K562 (cell line): ENCODE measurements at regions not wholly inside any gene's neighbourhood (a gene's known extent, or its start where the extent isn't known, plus 50 kb on each side); places are given as distances from the start of the nearest gene placed in this dataset.

ENCODE experiments used
- BACH1 ChIP-seq: fragments of 200-800 bp; sonication (Bioruptor generic); IDR thresholded peaks from 2 replicates; pipeline ENCODE4 v1.6.1; 2016; ENCODE audit warnings: missing genetic modification characterization, missing compliant biosample characterization
- CCAR2 ChIP-seq: fragments of 200-400 bp; formaldehyde crosslinking; IDR thresholded peaks from 2 replicates; pipeline ENCODE4 v1.6.1; 2017; ENCODE audit warnings: mild to moderate bottlenecking, low read depth, low read length
- DPF2 ChIP-seq: fragments of 450-650 bp; IDR thresholded peaks from 2 replicates; pipeline ENCODE4 v1.6.1; 2016
- EZH2 ChIP-seq: IDR thresholded peaks from 2 replicates; pipeline ENCODE4 v1.6.1; 2012; ENCODE audit warnings: low read depth, mild to moderate bottlenecking, inconsistent platforms, low read length, borderline replicate concordance
- MAFF ChIP-seq: IDR thresholded peaks from 2 replicates; pipeline ENCODE4 v1.6.1; 2012; ENCODE audit warnings: low read length, improper control_type of control experiment
- MAZ ChIP-seq, 2 experiments: fragments of 450-650 bp in 1 of 2; sonication (generic) in 1 of 2; formaldehyde crosslinking; IDR thresholded peaks in 1 of 2; conservative IDR thresholded peaks in 1 of 2; 2 replicates each; pipeline versions ENCODE4 v1.4.0 to v1.5.0; 2020; ENCODE audit warnings: mild to moderate bottlenecking in 1 of 2, missing genetic modification reagents in 1 of 2
- RAD51 ChIP-seq: fragments of 450-650 bp; IDR thresholded peaks from 2 replicates; pipeline ENCODE4 v1.7.1; 2016; ENCODE audit warnings: low read depth, mild to moderate bottlenecking, borderline replicate concordance
- TF ChIP-seq, protein P1 (sequence below): sonication (generic); formaldehyde crosslinking; IDR thresholded peaks from 2 replicates; pipeline ENCODE4 v1.8.1; 2023; ENCODE audit warnings: mild to moderate bottlenecking, missing genetic modification reagents
- TF ChIP-seq, protein P2 (sequence below): fragments of 450-650 bp; IDR thresholded peaks from 2 replicates; pipeline ENCODE4 v1.6.1; 2018; ENCODE audit not compliant: partially characterized antibody
- TF ChIP-seq, protein P3 (sequence below): fragments of 250-450 bp; sonication (Bioruptor Pico); IDR thresholded peaks from 2 replicates; pipeline ENCODE4 v1.5.0; 2020; ENCODE audit warnings: mild to moderate bottlenecking, borderline replicate concordance
- TF ChIP-seq, protein P4 (sequence below), 3 experiments: IDR thresholded peaks in 2 of 3; conservative IDR thresholded peaks in 1 of 3; 2 replicates each; pipeline ENCODE4 v1.5.1; 2011 to 2012; ENCODE audit warnings: low read length in 3 of 3, mild to moderate bottlenecking in 3 of 3, control low read depth in 2 of 3, improper control_type of control experiment in 1 of 3, inconsistent platforms in 1 of 3, low read depth in 1 of 3, mixed read lengths in 1 of 3, moderate library complexity in 1 of 3; ENCODE audit not compliant: insufficient read depth in 2 of 3
- TF ChIP-seq, protein P5 (sequence below), 2 experiments: fragments of 450-650 bp; formaldehyde crosslinking in 1 of 2; IDR thresholded peaks; 2 replicates each; pipeline versions ENCODE4 v1.4.0 to v1.6.1; 2014 to 2020; ENCODE audit warnings: mild to moderate bottlenecking in 2 of 2, borderline replicate concordance in 1 of 2, low read depth in 1 of 2

DNA sequence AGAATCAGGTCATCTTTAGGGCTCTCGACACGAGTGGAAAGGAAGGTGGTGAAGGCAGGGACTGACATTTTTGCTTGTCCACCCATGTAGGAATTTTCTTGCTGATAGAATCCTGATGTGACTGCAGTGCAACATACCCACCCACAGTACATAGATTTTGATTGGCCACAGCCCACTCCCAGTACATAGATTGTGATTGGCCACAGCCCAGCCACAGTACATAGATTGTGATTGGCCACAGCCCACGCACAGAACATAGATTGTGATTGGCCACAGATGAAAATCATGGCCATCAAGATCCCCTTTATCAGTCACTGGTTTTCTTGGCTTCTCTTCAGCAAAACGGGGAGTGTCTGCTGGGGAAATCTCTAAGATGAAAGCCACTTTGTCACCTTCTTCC, 1041.5 kb downstream of the AACS start:
- TF ChIP-seq, protein P1, sequence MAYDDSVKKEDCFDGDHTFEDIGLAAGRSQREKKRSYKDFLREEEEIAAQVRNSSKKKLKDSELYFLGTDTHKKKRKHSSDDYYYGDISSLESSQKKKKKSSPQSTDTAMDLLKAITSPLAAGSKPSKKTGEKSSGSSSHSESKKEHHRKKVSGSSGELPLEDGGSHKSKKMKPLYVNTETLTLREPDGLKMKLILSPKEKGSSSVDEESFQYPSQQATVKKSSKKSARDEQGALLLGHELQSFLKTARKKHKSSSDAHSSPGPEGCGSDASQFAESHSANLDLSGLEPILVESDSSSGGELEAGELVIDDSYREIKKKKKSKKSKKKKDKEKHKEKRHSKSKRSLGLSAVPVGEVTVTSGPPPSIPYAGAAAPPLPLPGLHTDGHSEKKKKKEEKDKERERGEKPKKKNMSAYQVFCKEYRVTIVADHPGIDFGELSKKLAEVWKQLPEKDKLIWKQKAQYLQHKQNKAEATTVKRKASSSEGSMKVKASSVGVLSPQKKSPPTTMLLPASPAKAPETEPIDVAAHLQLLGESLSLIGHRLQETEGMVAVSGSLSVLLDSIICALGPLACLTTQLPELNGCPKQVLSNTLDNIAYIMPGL = no peak
- TF ChIP-seq, protein P2, sequence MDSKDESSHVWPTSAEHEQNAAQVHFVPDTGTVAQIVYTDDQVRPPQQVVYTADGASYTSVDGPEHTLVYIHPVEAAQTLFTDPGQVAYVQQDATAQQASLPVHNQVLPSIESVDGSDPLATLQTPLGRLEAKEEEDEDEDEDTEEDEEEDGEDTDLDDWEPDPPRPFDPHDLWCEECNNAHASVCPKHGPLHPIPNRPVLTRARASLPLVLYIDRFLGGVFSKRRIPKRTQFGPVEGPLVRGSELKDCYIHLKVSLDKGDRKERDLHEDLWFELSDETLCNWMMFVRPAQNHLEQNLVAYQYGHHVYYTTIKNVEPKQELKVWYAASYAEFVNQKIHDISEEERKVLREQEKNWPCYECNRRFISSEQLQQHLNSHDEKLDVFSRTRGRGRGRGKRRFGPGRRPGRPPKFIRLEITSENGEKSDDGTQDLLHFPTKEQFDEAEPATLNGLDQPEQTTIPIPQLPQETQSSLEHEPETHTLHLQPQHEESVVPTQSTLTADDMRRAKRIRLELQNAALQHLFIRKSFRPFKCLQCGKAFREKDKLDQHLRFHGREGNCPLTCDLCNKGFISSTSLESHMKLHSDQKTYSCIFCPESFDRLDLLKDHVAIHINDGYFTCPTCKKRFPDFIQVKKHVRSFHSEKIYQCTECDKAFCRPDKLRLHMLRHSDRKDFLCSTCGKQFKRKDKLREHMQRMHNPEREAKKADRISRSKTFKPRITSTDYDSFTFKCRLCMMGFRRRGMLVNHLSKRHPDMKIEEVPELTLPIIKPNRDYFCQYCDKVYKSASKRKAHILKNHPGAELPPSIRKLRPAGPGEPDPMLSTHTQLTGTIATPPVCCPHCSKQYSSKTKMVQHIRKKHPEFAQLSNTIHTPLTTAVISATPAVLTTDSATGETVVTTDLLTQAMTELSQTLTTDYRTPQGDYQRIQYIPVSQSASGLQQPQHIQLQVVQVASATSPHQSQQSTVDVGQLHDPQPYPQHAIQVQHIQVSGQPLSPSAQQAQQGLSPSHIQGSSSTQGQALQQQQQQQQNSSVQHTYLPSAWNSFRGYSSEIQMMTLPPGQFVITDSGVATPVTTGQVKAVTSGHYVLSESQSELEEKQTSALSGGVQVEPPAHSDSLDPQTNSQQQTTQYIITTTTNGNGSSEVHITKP = no peak
- TF ChIP-seq DPF2 (no peak), EZH2 (no peak), BACH1 (tag) (no peak), RAD51 (no peak), MAZ (CRISPR knock-in tag; conservative IDR thresholded peaks at IDR 0.05 in 1 of 2, IDR thresholded peaks at IDR 0.05 in 1 of 2) (no peak), MAFF (no peak), CCAR2 (no peak)
- TF ChIP-seq, protein P3, sequence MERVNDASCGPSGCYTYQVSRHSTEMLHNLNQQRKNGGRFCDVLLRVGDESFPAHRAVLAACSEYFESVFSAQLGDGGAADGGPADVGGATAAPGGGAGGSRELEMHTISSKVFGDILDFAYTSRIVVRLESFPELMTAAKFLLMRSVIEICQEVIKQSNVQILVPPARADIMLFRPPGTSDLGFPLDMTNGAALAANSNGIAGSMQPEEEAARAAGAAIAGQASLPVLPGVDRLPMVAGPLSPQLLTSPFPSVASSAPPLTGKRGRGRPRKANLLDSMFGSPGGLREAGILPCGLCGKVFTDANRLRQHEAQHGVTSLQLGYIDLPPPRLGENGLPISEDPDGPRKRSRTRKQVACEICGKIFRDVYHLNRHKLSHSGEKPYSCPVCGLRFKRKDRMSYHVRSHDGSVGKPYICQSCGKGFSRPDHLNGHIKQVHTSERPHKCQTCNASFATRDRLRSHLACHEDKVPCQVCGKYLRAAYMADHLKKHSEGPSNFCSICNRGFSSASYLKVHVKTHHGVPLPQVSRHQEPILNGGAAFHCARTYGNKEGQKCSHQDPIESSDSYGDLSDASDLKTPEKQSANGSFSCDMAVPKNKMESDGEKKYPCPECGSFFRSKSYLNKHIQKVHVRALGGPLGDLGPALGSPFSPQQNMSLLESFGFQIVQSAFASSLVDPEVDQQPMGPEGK (CRISPR knock-in tag) = no peak
- TF ChIP-seq, protein P4, sequence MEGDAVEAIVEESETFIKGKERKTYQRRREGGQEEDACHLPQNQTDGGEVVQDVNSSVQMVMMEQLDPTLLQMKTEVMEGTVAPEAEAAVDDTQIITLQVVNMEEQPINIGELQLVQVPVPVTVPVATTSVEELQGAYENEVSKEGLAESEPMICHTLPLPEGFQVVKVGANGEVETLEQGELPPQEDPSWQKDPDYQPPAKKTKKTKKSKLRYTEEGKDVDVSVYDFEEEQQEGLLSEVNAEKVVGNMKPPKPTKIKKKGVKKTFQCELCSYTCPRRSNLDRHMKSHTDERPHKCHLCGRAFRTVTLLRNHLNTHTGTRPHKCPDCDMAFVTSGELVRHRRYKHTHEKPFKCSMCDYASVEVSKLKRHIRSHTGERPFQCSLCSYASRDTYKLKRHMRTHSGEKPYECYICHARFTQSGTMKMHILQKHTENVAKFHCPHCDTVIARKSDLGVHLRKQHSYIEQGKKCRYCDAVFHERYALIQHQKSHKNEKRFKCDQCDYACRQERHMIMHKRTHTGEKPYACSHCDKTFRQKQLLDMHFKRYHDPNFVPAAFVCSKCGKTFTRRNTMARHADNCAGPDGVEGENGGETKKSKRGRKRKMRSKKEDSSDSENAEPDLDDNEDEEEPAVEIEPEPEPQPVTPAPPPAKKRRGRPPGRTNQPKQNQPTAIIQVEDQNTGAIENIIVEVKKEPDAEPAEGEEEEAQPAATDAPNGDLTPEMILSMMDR (IDR thresholded peaks at IDR 0.05 in 2 of 3, conservative IDR thresholded peaks at IDR 0.05 in 1 of 3; ENCODE audit: insufficient read depth in 2 of 3, low read depth in 1 of 3, low read length in 3 of 3) = no peak
- TF ChIP-seq, protein P5, sequence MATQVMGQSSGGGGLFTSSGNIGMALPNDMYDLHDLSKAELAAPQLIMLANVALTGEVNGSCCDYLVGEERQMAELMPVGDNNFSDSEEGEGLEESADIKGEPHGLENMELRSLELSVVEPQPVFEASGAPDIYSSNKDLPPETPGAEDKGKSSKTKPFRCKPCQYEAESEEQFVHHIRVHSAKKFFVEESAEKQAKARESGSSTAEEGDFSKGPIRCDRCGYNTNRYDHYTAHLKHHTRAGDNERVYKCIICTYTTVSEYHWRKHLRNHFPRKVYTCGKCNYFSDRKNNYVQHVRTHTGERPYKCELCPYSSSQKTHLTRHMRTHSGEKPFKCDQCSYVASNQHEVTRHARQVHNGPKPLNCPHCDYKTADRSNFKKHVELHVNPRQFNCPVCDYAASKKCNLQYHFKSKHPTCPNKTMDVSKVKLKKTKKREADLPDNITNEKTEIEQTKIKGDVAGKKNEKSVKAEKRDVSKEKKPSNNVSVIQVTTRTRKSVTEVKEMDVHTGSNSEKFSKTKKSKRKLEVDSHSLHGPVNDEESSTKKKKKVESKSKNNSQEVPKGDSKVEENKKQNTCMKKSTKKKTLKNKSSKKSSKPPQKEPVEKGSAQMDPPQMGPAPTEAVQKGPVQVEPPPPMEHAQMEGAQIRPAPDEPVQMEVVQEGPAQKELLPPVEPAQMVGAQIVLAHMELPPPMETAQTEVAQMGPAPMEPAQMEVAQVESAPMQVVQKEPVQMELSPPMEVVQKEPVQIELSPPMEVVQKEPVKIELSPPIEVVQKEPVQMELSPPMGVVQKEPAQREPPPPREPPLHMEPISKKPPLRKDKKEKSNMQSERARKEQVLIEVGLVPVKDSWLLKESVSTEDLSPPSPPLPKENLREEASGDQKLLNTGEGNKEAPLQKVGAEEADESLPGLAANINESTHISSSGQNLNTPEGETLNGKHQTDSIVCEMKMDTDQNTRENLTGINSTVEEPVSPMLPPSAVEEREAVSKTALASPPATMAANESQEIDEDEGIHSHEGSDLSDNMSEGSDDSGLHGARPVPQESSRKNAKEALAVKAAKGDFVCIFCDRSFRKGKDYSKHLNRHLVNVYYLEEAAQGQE (IDR thresholded peaks at IDR 0.05; ENCODE audit: borderline replicate concordance) = no peak
- TF ChIP-seq, protein P5 (CRISPR knock-in tag; IDR thresholded peaks at IDR 0.05; ENCODE audit: low read depth) = no peak
